HG03108 (cell line): ENCODE measurements at regions not wholly inside any gene's neighbourhood (a gene's known extent, or its start where the extent isn't known, plus 50 kb on each side); places are given as distances from the start of the nearest gene placed in this dataset.

Source experiments
- ATAC-seq: cut with Tn5 transposase; IDR thresholded peaks from one replicate; pipeline ENCODE4 v1.9.1; 2021; ENCODE audit warnings: moderate library complexity; ENCODE audit not compliant: unreplicated experiment

GRCh38 chr6:40726853-40727252 lies 139.7 kb upstream of the LRFN2 start:
- no peak for ATAC-seq

- ATAC-seq, result no peak
Measured at GRCh38 chr6:40725390-40725789, 138.2 kb upstream of the LRFN2 start.

- no peak for ATAC-seq
Measured at GRCh38 chr6:40724886-40725285, 137.7 kb upstream of the LRFN2 start.

GRCh38 chr6:40723967-40724366 lies 136.8 kb upstream of the LRFN2 start:
- ATAC-seq, result no peak

- no peak for ATAC-seq
Measured at GRCh38 chr6:40722553-40723258, 135.5 kb upstream of the LRFN2 start.

GRCh38 chr6:40722091-40722490 lies 134.9 kb upstream of the LRFN2 start:
- ATAC-seq, result no peak

GRCh38 chr6:40721271-40721952 lies 134.2 kb upstream of the LRFN2 start:
- no peak for ATAC-seq

GRCh38 chr6:40720375-40720748 lies 133.2 kb upstream of the LRFN2 start:
- no peak for ATAC-seq

- peak; percentile 65 for ATAC-seq
Measured at GRCh38 chr6:40719671-40720374, 132.7 kb upstream of the LRFN2 start.

GRCh38 chr6:40718401-40718800 lies 131.2 kb upstream of the LRFN2 start:
- no peak for ATAC-seq

- ATAC-seq, result no peak
Measured at GRCh38 chr6:40717411-40718057, 130.4 kb upstream of the LRFN2 start.

- ATAC-seq, result no peak
Measured at GRCh38 chr6:40715570-40716403, 128.6 kb upstream of the LRFN2 start.

- ATAC-seq, result no peak
Measured at GRCh38 chr6:40714576-40715564, 127.7 kb upstream of the LRFN2 start.

GRCh38 chr6:40714143-40714542 lies 127.0 kb upstream of the LRFN2 start:
- ATAC-seq, result no peak

- ATAC-seq, result no peak
Measured at GRCh38 chr6:40713002-40713719, 126.0 kb upstream of the LRFN2 start.

- ATAC-seq, result no peak
Measured at GRCh38 chr6:40710626-40711330, 123.6 kb upstream of the LRFN2 start.

GRCh38 chr6:40708049-40708448 lies 120.9 kb upstream of the LRFN2 start:
- ATAC-seq, result no peak

GRCh38 chr6:40706178-40706577 lies 119.0 kb upstream of the LRFN2 start:
- ATAC-seq, result no peak
